DND-41 (cell line): ENCODE measurements at regions not wholly inside any gene's neighbourhood (a gene's known extent, or its start where the extent isn't known, plus 50 kb on each side); places are given as distances from the start of the nearest gene placed in this dataset.

Experiments
- EZH2 ChIP-seq: IDR thresholded peaks from 3 replicates; pipeline ENCODE4 v1.6.1; 2012; ENCODE audit warnings: borderline replicate concordance, low read depth, mild to moderate bottlenecking, moderate library complexity, low read length, inconsistent platforms; ENCODE audit not compliant: severe bottlenecking
- TF ChIP-seq, protein P1 (sequence below): IDR thresholded peaks from 2 replicates; pipeline ENCODE4 v1.5.1; 2012; ENCODE audit warnings: borderline replicate concordance, low read length, moderate library complexity, mild to moderate bottlenecking; ENCODE audit not compliant: poor library complexity, severe bottlenecking; ENCODE audit errors: extremely low read depth

DNA sequence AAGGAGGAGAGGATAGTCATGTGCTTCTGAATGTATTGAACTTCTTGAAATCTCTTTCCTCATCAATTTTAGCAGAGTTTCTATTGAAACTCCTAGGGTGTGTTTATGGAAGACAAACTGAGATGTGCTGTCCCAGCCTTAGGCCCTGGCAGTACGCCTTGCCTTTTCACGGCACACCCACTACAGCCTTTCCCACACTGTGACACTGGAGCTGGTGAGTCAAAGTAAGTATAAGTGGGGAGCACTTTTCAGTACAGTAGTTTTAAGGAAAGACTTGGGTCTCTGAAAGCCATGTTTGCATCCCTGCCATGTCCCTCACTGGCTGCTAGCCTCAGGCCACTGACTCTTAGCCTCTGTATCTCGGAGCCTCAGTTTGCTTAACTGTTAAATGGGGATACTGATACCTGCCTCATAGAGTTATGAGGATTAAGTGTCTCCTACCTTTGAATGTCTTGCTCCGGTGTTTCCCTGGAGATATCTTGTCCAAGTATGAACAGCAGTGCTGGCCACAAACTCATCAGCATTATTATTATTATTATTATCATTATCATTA is 144.7 kb upstream of the CRHR1 start:
- no peak for TF ChIP-seq EZH2
- TF ChIP-seq, protein P1, sequence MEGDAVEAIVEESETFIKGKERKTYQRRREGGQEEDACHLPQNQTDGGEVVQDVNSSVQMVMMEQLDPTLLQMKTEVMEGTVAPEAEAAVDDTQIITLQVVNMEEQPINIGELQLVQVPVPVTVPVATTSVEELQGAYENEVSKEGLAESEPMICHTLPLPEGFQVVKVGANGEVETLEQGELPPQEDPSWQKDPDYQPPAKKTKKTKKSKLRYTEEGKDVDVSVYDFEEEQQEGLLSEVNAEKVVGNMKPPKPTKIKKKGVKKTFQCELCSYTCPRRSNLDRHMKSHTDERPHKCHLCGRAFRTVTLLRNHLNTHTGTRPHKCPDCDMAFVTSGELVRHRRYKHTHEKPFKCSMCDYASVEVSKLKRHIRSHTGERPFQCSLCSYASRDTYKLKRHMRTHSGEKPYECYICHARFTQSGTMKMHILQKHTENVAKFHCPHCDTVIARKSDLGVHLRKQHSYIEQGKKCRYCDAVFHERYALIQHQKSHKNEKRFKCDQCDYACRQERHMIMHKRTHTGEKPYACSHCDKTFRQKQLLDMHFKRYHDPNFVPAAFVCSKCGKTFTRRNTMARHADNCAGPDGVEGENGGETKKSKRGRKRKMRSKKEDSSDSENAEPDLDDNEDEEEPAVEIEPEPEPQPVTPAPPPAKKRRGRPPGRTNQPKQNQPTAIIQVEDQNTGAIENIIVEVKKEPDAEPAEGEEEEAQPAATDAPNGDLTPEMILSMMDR, result no peak
